K562 (cell line): ENCODE measurements at regions not wholly inside any gene's neighbourhood (a gene's known extent, or its start where the extent isn't known, plus 50 kb on each side); places are given as distances from the start of the nearest gene placed in this dataset.
A peak's percentile ranks its signal among the peaks of the same experiment; 100 is the strongest.

Source experiments
- ATAC-seq: fragments of 200-7000 bp; cut with Tn5 transposase; 3 replicates; pipeline ENCODE4 v1.9.1; 2020; ENCODE audit warnings: moderate library complexity
- BruUV-seq: library from RNA; stranded (reverse); fragments of 400-500 nt; replicated peaks from 2 replicates; lab custom pipeline; 2021; lab: Mats Ljungman, UMichigan
- CTCF ChIA-PET: fragments of 300-600 bp; formaldehyde crosslinking; extraction: SDS; loops from one replicate; lab custom pipeline; 2021; ENCODE audit warnings: low intra/inter-chr PET ratio; lab: Yijun Ruan, JAX
- POLR2A ChIA-PET: fragments of 300-600, 350-650 bp; sonication (Branson Sonifier 250); formaldehyde crosslinking; extraction: SDS; loops from one replicate; lab custom pipeline; 2021; ENCODE audit warnings: antibody characterized with exemption, inconsistent platforms; lab: Yijun Ruan, JAX
- DNase-seq, 4 experiments: peaks; one replicate each; pipeline versions ENCODE4 v3.0.0 to v3.0.0-alpha.2; 2011 to 2018; ENCODE audit warnings: low spot score in 3 of 4, mixed read lengths in 3 of 4; ENCODE audit errors: extremely low read depth in 1 of 4
- FAIRE-seq: peaks from 2 replicates; lab custom pipeline; 2011; peaks lifted over from hg19 to GRCh38; lab: Jason Lieb, UNC
- H2AFZ ChIP-seq: 2 replicates; pipeline ENCODE4 v1.6.0; 2011; ENCODE audit warnings: low read depth, low read length, control low read depth, inconsistent platforms
- H3K27ac ChIP-seq: fragments of 200-600 bp; 3 replicates; pipeline ENCODE4 v1.8.0; 2011; ENCODE audit warnings: low read depth, mild to moderate bottlenecking, control low read depth, inconsistent platforms, low read length, moderate library complexity, mixed read lengths; ENCODE audit errors: extremely low read depth
- H3K27me3 ChIP-seq, 2 experiments: fragments of 300-600 bp in 1 of 2; 2 replicates in 1 of 2; 3 replicates in 1 of 2; pipeline versions ENCODE4 v1.6.0 to v1.8.0; 2011; ENCODE audit warnings: inconsistent platforms in 2 of 2, low read length in 2 of 2, mild to moderate bottlenecking in 1 of 2, mixed read lengths in 1 of 2, moderate library complexity in 1 of 2; ENCODE audit not compliant: control insufficient read depth in 2 of 2, insufficient read depth in 2 of 2
- H3K36me3 ChIP-seq: fragments of 300-600 bp; 3 replicates; pipeline ENCODE4 v1.8.0; 2011; ENCODE audit warnings: mild to moderate bottlenecking, low read length, inconsistent platforms; ENCODE audit not compliant: control insufficient read depth, insufficient read depth
- H3K4me1 ChIP-seq, 2 experiments: fragments of 200-600 bp in 1 of 2; replicated peaks in 1 of 2; 2 replicates in 1 of 2; 3 replicates in 1 of 2; pipeline versions ENCODE4 v1.5.1 to v1.8.0; 2011; ENCODE audit warnings: inconsistent platforms in 2 of 2, low read length in 2 of 2, mild to moderate bottlenecking in 1 of 2, mixed read lengths in 1 of 2, moderate library complexity in 1 of 2; ENCODE audit not compliant: control insufficient read depth in 2 of 2, insufficient read depth in 2 of 2
- H3K4me2 ChIP-seq: 2 replicates; pipeline ENCODE4 v1.6.1; 2011; ENCODE audit warnings: low read length, control low read depth, inconsistent platforms, mixed read lengths; ENCODE audit not compliant: insufficient read depth
- H3K4me3 ChIP-seq: fragments of 200-600 bp; sonication (generic), shearing (Covaris generic); 2 replicates; pipeline ENCODE4 v1.5.1; 2016; ENCODE audit warnings: control low read depth, inconsistent platforms
- H3K79me2 ChIP-seq: fragments of 200-600 bp; 3 replicates; pipeline ENCODE4 v1.8.0; 2011; ENCODE audit warnings: low read length, inconsistent platforms; ENCODE audit not compliant: control insufficient read depth, insufficient read depth
- H3K9ac ChIP-seq, 2 experiments: 2 replicates each; pipeline versions ENCODE4 v1.6.0 to v1.6.1; 2011; ENCODE audit warnings: low read depth in 2 of 2, low read length in 2 of 2, control low read depth in 1 of 2, inconsistent platforms in 1 of 2, mild to moderate bottlenecking in 1 of 2, mixed read lengths in 1 of 2; ENCODE audit not compliant: insufficient read depth in 1 of 2
- H3K9me1 ChIP-seq: one replicate; pipeline ENCODE4 v1.6.0; 2011; ENCODE audit warnings: inconsistent platforms, mild to moderate bottlenecking, low read length, moderate library complexity; ENCODE audit not compliant: control insufficient read depth, insufficient read depth
- H3K9me3 ChIP-seq: replicated peaks from 2 replicates; pipeline ENCODE4 v1.5.1; 2011; ENCODE audit warnings: low read depth, low read length, inconsistent platforms; ENCODE audit not compliant: control insufficient read depth, insufficient read depth
- H4K20me1 ChIP-seq: replicated peaks from 2 replicates; pipeline ENCODE4 v1.6.1; 2011; ENCODE audit warnings: low read length, inconsistent platforms, mixed read lengths; ENCODE audit not compliant: control insufficient read depth, insufficient read depth
- ATF1 ChIP-seq, 2 experiments: fragments of 450-650 bp in 1 of 2; IDR thresholded peaks; 2 replicates each; pipeline ENCODE4 v1.6.1; 2016; ENCODE audit warnings: missing compliant biosample characterization in 1 of 2, missing genetic modification characterization in 1 of 2
- EP300 ChIP-seq: IDR thresholded peaks from 2 replicates; pipeline ENCODE4 v1.6.1; 2012; ENCODE audit warnings: low read length, improper control_type of control experiment
- FOXA1 ChIP-seq: fragments of 450-650 bp; IDR thresholded peaks from 2 replicates; pipeline ENCODE4 v1.6.1; 2016; ENCODE audit warnings: mild to moderate bottlenecking, borderline replicate concordance
- JUNB ChIP-seq: fragments of 450-650 bp; formaldehyde crosslinking; conservative IDR thresholded peaks from 2 replicates; pipeline ENCODE4 v1.4.0; 2020; ENCODE audit warnings: mild to moderate bottlenecking
- KAT8 ChIP-seq: fragments of 450-650 bp; IDR thresholded peaks from 2 replicates; pipeline ENCODE4 v1.6.1; 2016; ENCODE audit warnings: low read depth, mild to moderate bottlenecking
- KLF16 ChIP-seq: IDR thresholded peaks from 2 replicates; pipeline ENCODE4 v1.6.1; 2016; ENCODE audit warnings: antibody characterized with exemption
- NCOR1 ChIP-seq: fragments of 450-650 bp; IDR thresholded peaks from 2 replicates; pipeline ENCODE4 v1.6.1; 2016; ENCODE audit warnings: mild to moderate bottlenecking, moderate library complexity
- NFE2 ChIP-seq: IDR thresholded peaks from 2 replicates; pipeline ENCODE4 v1.6.1; 2014; ENCODE audit warnings: antibody characterized with exemption, low read depth
- NFRKB ChIP-seq: fragments of 450-650 bp; IDR thresholded peaks from 2 replicates; pipeline ENCODE4 v1.6.1; 2016; ENCODE audit warnings: low read depth
- NRF1 ChIP-seq, 2 experiments: fragments of 450-650 bp; IDR thresholded peaks in 1 of 2; conservative IDR thresholded peaks in 1 of 2; 2 replicates each; pipeline ENCODE4 v1.6.1; 2014; ENCODE audit warnings: mild to moderate bottlenecking in 2 of 2
- SMAD4 ChIP-seq: fragments of 250-450 bp; sonication (Bioruptor Pico); conservative IDR thresholded peaks from 2 replicates; pipeline ENCODE4 v1.8.0; 2021; ENCODE audit warnings: inconsistent platforms, mild to moderate bottlenecking, moderate library complexity
- SMARCB1 ChIP-seq: IDR thresholded peaks from 2 replicates; pipeline ENCODE4 v1.6.1; 2011; ENCODE audit warnings: improper control_type of control experiment, low read depth; ENCODE audit not compliant: insufficient read length
- SOX6 ChIP-seq: fragments of 450-650 bp; IDR thresholded peaks from 2 replicates; pipeline ENCODE4 v1.6.1; 2014; ENCODE audit warnings: mild to moderate bottlenecking
- SREBF1 ChIP-seq: fragments of 150-350 bp; IDR thresholded peaks from 2 replicates; pipeline ENCODE4 v1.6.1; 2014; ENCODE audit warnings: antibody characterized with exemption, low read depth, low read length, borderline replicate concordance
- STAT5B ChIP-seq: fragments of 250-450 bp; sonication (Bioruptor Pico); IDR thresholded peaks from 2 replicates; pipeline ENCODE4 v1.8.0; 2021; ENCODE audit warnings: mild to moderate bottlenecking, inconsistent platforms
- TBL1XR1 ChIP-seq, 2 experiments: IDR thresholded peaks; 2 replicates each; pipeline ENCODE4 v1.6.1; 2012; ENCODE audit warnings: improper control_type of control experiment in 2 of 2, low read length in 2 of 2, mild to moderate bottlenecking in 1 of 2
- ZNF184 ChIP-seq: sonication (generic); formaldehyde crosslinking; IDR thresholded peaks from 2 replicates; pipeline ENCODE4 v1.5.0; 2020; ENCODE audit warnings: missing genetic modification reagents
- ZNF707 ChIP-seq: fragments of 250-450 bp; sonication (Bioruptor Pico); conservative IDR thresholded peaks from 2 replicates; pipeline ENCODE4 v1.8.0; 2022; ENCODE audit warnings: inconsistent platforms, mild to moderate bottlenecking, moderate library complexity
- WGBS: fragments of 100-300 bp; shearing (Covaris generic); methylation state at CpG from one replicate; pipeline ENCODE4 v1.1.6; 2016; ENCODE audit warnings: low coverage, mixed read lengths; ENCODE audit not compliant: insufficient coverage; ENCODE audit errors: missing lambda C conversion rate; 5-methylcytosine and 5-hydroxymethylcytosine counted together
- in situ Hi-C: fragments of 300-500 bp; cut with MboI; formaldehyde crosslinking; loops from 4 replicates; pipeline ENCODE4 v1.15.0; 2018; ENCODE audit warnings: inconsistent platforms, mixed read lengths
- intact Hi-C: fragments of 100-400 bp; cut with micrococcal nuclease; formaldehyde crosslinking; loops from 2 replicates; pipeline ENCODE4 v1.14.2; 2022

DNA sequence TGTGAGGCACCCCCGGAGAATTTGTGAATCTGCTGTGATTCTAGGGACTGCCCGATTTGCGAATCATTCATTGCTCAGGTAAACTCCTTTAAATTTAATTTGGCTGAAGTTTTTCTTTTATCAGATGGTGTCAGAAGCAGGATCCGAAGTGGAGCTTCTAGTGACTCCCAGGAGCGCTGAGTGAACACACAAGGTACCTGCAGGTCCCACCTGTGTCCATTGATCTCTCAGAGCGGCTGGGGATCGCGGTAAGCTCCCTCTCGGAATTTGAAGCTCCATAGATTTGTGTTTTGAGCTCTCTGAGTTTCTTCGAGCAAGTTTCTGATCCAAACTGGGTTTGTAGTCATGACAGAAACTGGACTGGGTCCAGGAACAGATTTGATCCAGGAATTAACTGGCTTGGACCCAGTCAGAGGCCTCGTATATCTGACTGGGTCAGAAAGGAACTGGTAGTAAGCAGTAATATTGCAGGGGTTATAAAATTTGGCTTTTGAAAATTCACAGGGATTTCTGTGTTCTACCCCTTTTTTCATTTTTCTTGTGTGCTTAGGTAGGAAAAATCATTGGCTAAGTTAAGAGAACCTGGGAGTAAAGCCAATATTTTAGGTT, 56.2 kb upstream of the EDEM3 start:
- CTCF ChIA-PET = no interaction called here
- no TSS peak for BruUV-seq
- Histone ChIP-seq H3K36me3 (peaks cover 6% of the 10 kb centered on the region; the same call in 2 of the 3 replicates), H3K9me1 (no peaks in the 10 kb centered on the region), H3K4me1 (peaks cover 9% of the 10 kb centered on the region in 2 experiments; a peak in 4 of 5 replicates), H3K4me3 (no peak overlapping the region), H3K27me3 (no peaks in the 10 kb centered on the region), H3K79me2 (no peaks in the 10 kb centered on the region), H3K4me2 (no peak overlapping the region), H3K9ac (no peak overlapping the region), H2AFZ (no peak overlapping the region), H3K9me3 (no peaks in the 10 kb centered on the region), H3K27ac (no peak overlapping the region), H4K20me1 (no peaks in the 10 kb centered on the region)
- FAIRE-seq (no peak), ATAC-seq (no peak), DNase-seq (no peak)
- in situ Hi-C loops = no loop called here
- no peak for TF ChIP-seq ZNF184 (CRISPR knock-in tag)
- TF ChIP-seq SREBF1 = no peak
- POLR2A ChIA-PET = interaction anchor here (7.1 kb wide), 1 partner anchor 164 kb away, joined by 30 read pairs; the partner anchor contains the start of gene NIBAN1
- WGBS = 67% methylated on average over 11 of the region's 11 CpGs
- intact Hi-C loops = no loop called here

DNA sequence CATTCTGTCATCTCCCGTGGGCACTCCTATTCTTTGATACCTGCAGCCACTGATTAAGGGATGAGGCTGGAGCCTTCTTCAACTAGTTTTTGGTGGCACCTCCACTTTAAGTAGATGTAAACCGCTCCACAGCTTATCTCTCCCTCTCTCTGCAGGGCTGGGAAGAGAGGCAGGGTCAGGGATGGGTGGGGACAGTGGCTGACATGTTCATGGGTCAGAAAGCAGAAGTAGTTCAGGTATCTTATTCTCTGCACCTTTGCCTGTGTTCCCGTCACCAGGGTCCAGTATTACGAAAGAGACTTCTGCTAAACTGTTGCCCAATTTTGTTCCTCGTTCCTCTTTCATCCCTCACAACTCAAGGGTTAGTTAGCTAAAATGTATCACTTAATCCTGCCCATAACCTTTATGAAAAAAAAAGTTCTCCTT, 51.7 kb upstream of the EDEM3 start:
- in situ Hi-C loops = loop anchor here (5.0 to 10.0 kb wide), 3 partner anchors 176 to 888 kb away; no protein-coding TSS in a partner anchor
- 4% methylated on average over 5 of the region's 5 CpGs for WGBS
- Histone ChIP-seq H3K36me3 (peaks cover 20% of the 10 kb centered on the region; the same call in 2 of the 3 replicates), H3K27ac (peak overlapping the region; percentile 36; the same call in 1 of the 3 replicates), H2AFZ (peak overlapping the region; percentile 75), H3K4me3 (no peak overlapping the region), H3K27me3 (no peaks in the 10 kb centered on the region), H3K4me2 (peak overlapping the region; percentile 62), H3K9me3 (no peaks in the 10 kb centered on the region), H3K9ac (0 out of 4 replicates have a peak overlapping the region, but pooled peaks of 1 of the 2 experiments have one; percentile 5), H3K9me1 (no peaks in the 10 kb centered on the region), H3K4me1 (peaks cover 10 to 11% of the 10 kb centered on the region in 2 experiments; a peak in 4 of 5 replicates), H4K20me1 (no peaks in the 10 kb centered on the region), H3K79me2 (no peaks in the 10 kb centered on the region)
- ATAC-seq (peak; percentile 92), DNase-seq (peak in 2 of 4 experiments; percentile 72 to 83), FAIRE-seq (no peak)
- POLR2A ChIA-PET = interaction anchor here (1.3 to 7.1 kb wide), 4 partner anchors 10 to 237 kb away, joined by 3 to 30 read pairs (median 6); partner anchors contain the start of gene NIBAN1
- no TSS peak for BruUV-seq
- intact Hi-C loops = loop anchor here (5.0 kb wide), 3 partner anchors 126 to 876 kb away; partner anchors contain the start of gene RNF2
- CTCF ChIA-PET = interaction anchor here (0.6 to 4.1 kb wide), 7 partner anchors 137 to 875 kb away, joined by 3 to 62 read pairs (median 5); no protein-coding TSS in a partner anchor
- TF ChIP-seq NFE2 (peak; percentile 14; the same call in 1 of the 2 replicates), NFRKB (no peak), ZNF707 (CRISPR knock-in tag) (no peak), STAT5B (CRISPR knock-in tag) (no peak), SOX6 (peak; percentile 71), TBL1XR1 (IDR thresholded peaks at IDR 0.05; ENCODE audit: low read length in 2 of 2) (0 out of 4 replicates have a peak, but pooled peaks of 1 of the 2 experiments have one; percentile 35), JUNB (CRISPR knock-in tag) (no peak), NRF1 (conservative IDR thresholded peaks at IDR 0.05 in 1 of 2, IDR thresholded peaks at IDR 0.05 in 1 of 2) (peak; percentile 26 to 29; a peak in 1 of 4 replicates), SMARCB1 (peak; percentile 83), KAT8 (no peak), FOXA1 (no peak), NCOR1 (peak; percentile 56), ATF1 (CRISPR knock-in tag; IDR thresholded peaks at IDR 0.05) (no peak), ATF1 (tag; IDR thresholded peaks at IDR 0.05) (peak; percentile 39), SMAD4 (peak; percentile 14), KLF16 (peak; percentile 61; the same call in 1 of the 2 replicates), EP300 (peak; percentile 83)
